Mucosa of descending colon (tissue), 3 donors: ENCODE measurements at regions not wholly inside any gene's neighbourhood (a gene's known extent, or its start where the extent isn't known, plus 50 kb on each side); places are given as distances from the start of the nearest gene placed in this dataset.
"Not testable (repeated sequence)": the region's sequence is repeated elsewhere in the genome, so short reads cannot be mapped to it uniquely, and the experiment has no call there.

Experiments
- ATAC-seq: fragments of 200-7000 bp; cut with Tn5 transposase; one replicate; pipeline ENCODE4 v1.9.1; 2020; ENCODE audit warnings: mild to moderate bottlenecking, moderate library complexity
- DNase-seq, 3 donors: peaks; one replicate each; pipeline ENCODE4 v3.0.0-alpha.2; 2020
- H3K36me3 ChIP-seq: fragments of 200-600 bp; one replicate; pipeline ENCODE4 v1.8.0; 2021; ENCODE audit warnings: low read depth, mild to moderate bottlenecking
- H3K4me1 ChIP-seq: fragments of 200-600 bp; one replicate; pipeline ENCODE4 v1.8.0; 2021; ENCODE audit warnings: low read depth, mild to moderate bottlenecking
- H3K4me3 ChIP-seq: fragments of 200-600 bp; one replicate; pipeline ENCODE4 v1.8.0; 2021; ENCODE audit warnings: mild to moderate bottlenecking
- H3K9me3 ChIP-seq: fragments of 200-600 bp; one replicate; pipeline ENCODE4 v1.8.0; 2021; ENCODE audit warnings: mild to moderate bottlenecking
- CTCF ChIP-seq: fragments of 200-600 bp; IDR thresholded peaks from one replicate; pipeline ENCODE4 v1.8.0; 2022; ENCODE audit warnings: antibody characterized with exemption, mild to moderate bottlenecking
- intact Hi-C, 2 donors: fragments of 100-400 bp; cut with DNase I in 1 of 2; cut with micrococcal nuclease in 1 of 2; formaldehyde crosslinking; loops; one replicate each; pipeline versions ENCODE4 v1.11.0 to v1.11.1; 2022; cut with DNase I, micrococcal nuclease
- donor health status: DM: no; HTN: no; CAD: no; lungs with moderate emphysema.
- donor health status: DM: no; HTN: no; CAD: no.
- donor health status: DM: no; HTN: yes; CAD: no.

GRCh38 chr9:28502741-28503140 lies 929.5 kb upstream of the C9orf72 start:
- no peak for ATAC-seq
- H3K36me3 ChIP-seq = no peaks in the 10 kb centered on the region
- intact Hi-C loops = no loop called here

GRCh38 chr9:28503573-28503972 lies 930.3 kb upstream of the C9orf72 start:
- Histone ChIP-seq H3K4me1 (no peaks in the 10 kb centered on the region), H3K4me3 (no peak overlapping the region), H3K9me3 (no peaks in the 10 kb centered on the region), H3K36me3 (no peaks in the 10 kb centered on the region)
- no peak for TF ChIP-seq CTCF
- intact Hi-C loops = no loop called here
- ATAC-seq (no peak), DNase-seq (no peak)

More at GRCh38 chr9:28502741-28503140, 929.5 kb upstream of the C9orf72 start:
- no peak for DNase-seq
- Histone ChIP-seq H3K9me3 (no peaks in the 10 kb centered on the region), H3K4me1 (no peaks in the 10 kb centered on the region), H3K4me3 (no peak overlapping the region)
- TF ChIP-seq CTCF = no peak

GRCh38 chr9:28518439-28518838 lies 945.2 kb upstream of the C9orf72 start:
- no peaks in the 10 kb centered on the region for H3K36me3 ChIP-seq
- no peak overlapping the region for H3K4me3 ChIP-seq
- intact Hi-C loops = no loop called here
- DNase-seq (no peak), ATAC-seq (no peak)
- no peaks in the 10 kb centered on the region for H3K4me1 ChIP-seq
- TF ChIP-seq CTCF = no peak
- H3K9me3 ChIP-seq = peaks cover 3% of the 10 kb centered on the region

GRCh38 chr9:28524309-28524708 lies 951.0 kb upstream of the C9orf72 start:
- DNase-seq, H3K4me1 ChIP-seq, H3K4me3 ChIP-seq, H3K36me3 ChIP-seq, ATAC-seq, intact Hi-C loops, H3K9me3 ChIP-seq: not testable (repeated sequence)

- DNase-seq (no peak), ATAC-seq (no peak)
- no peaks in the 10 kb centered on the region for H3K36me3 ChIP-seq
- intact Hi-C loops = no loop called here
- H3K4me3 ChIP-seq = no peak overlapping the region
- no peaks in the 10 kb centered on the region for H3K4me1 ChIP-seq
- no peaks in the 10 kb centered on the region for H3K9me3 ChIP-seq
- TF ChIP-seq CTCF = no peak
Observed at GRCh38 chr9:28528049-28528448, 954.8 kb upstream of the C9orf72 start.

GRCh38 chr9:28538132-28538531 lies 964.9 kb upstream of the C9orf72 start:
- no peak for TF ChIP-seq CTCF
- no peaks in the 10 kb centered on the region for H3K4me1 ChIP-seq
- H3K36me3 ChIP-seq = no peaks in the 10 kb centered on the region
- no peaks in the 10 kb centered on the region for H3K9me3 ChIP-seq
- no peak overlapping the region for H3K4me3 ChIP-seq
- DNase-seq (no peak), ATAC-seq (no peak)
- intact Hi-C loops = no loop called here
